Skeletal muscle tissue (tissue), 3 donors: ENCODE measurements at regions not wholly inside any gene's neighbourhood (a gene's known extent, or its start where the extent isn't known, plus 50 kb on each side); places are given as distances from the start of the nearest gene placed in this dataset.

Experiments
- H3K27ac ChIP-seq: one replicate; pipeline ENCODE4 v1.7.0; 2013; ENCODE audit warnings: mild to moderate bottlenecking, low read depth, low read length, inconsistent platforms
- H3K27me3 ChIP-seq, 3 donors: one replicate each; pipeline ENCODE4 v1.7.0; 2013; ENCODE audit warnings: low read length in 3 of 3; ENCODE audit not compliant: control insufficient read depth in 3 of 3, insufficient read depth in 3 of 3
- H3K36me3 ChIP-seq, 3 donors: one replicate each; pipeline ENCODE4 v1.7.0; 2013; ENCODE audit warnings: low read length in 3 of 3; ENCODE audit not compliant: control insufficient read depth in 3 of 3, insufficient read depth in 3 of 3
- H3K4me1 ChIP-seq, 3 donors: one replicate each; pipeline ENCODE4 v1.7.0; 2013; ENCODE audit warnings: low read length in 3 of 3, mild to moderate bottlenecking in 3 of 3; ENCODE audit not compliant: control insufficient read depth in 3 of 3, insufficient read depth in 3 of 3
- H3K4me3 ChIP-seq, 3 donors: one replicate each; pipeline ENCODE4 v1.7.0; 2013; ENCODE audit warnings: low read length in 3 of 3
- H3K9ac ChIP-seq, 3 donors: one replicate each; pipeline ENCODE4 v1.7.0; 2013; ENCODE audit warnings: low read length in 3 of 3, mild to moderate bottlenecking in 3 of 3, moderate library complexity in 2 of 3, low read depth in 1 of 3
- H3K9me3 ChIP-seq, 3 donors: one replicate each; pipeline ENCODE4 v1.7.0; 2013; ENCODE audit warnings: low read length in 3 of 3; ENCODE audit not compliant: control insufficient read depth in 3 of 3
- donor health status: Osteomylitis.

DNA sequence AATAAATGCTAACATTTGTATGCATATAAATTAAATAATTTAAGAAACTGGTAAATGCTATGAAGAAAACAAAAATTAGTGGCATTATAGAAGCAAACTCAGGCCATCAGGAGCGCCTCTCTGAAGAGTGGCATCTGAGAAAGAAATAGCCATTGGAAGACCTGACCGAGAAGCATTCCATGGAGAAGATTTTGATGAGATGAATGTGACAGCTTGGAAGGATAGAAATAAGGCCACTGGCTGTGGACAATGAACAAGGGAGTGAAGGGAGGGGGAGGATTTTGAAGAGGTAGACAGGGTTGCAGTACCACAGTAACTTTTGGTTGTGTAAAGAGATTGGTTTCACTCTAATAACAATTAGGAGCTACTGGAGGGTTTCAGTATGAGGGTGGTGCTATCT, 436.7 kb downstream of the CCSER2 start:
- Histone ChIP-seq H3K9me3 (no peaks in the 10 kb centered on the region), H3K4me1 (no peaks in the 10 kb centered on the region), H3K4me3 (no peak overlapping the region), H3K9ac (no peak overlapping the region), H3K27me3 (no peaks in the 10 kb centered on the region), H3K36me3 (no peaks in the 10 kb centered on the region), H3K27ac (no peak overlapping the region)

DNA sequence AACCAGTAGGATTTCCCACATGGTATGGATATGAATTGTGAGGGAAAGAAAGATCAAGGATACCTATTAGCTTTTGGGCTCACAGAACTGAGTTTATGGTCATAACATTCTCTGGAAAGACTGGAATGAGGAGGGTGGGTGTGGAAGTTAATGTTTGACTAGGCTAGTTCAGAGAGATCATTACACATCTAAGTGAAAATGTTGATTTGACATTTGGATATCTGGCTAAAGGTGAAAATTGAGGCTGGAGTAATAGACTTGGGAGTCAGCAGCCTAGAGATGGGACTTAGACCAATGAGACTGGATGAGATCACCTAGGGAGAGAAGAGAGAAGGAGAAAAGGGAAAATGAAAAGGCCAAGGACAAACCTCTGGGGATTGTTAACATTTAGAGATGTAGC, 437.3 kb downstream of the CCSER2 start:
- no peaks in the 10 kb centered on the region for H3K36me3 ChIP-seq

DNA sequence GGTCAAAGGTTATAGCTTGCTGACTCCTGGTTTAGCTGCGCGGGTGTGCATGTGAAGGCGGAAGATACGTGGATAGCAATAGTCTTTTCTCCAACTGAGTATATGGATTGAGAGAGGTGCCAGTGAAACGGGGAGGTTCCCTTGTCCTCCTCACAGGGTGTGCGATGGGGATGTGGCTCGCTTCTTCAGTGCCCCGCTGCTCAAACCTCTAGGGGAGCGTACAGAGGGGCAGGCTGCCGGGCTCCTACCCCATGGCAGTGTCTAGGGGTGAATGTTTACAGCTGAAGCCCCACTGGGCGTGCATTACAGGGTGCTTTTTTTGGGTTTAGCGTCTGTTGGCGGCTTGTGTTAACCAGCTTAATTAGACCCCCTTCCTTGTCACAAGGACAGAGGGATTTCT, 438.5 kb downstream of the CCSER2 start:
- H3K9me3 ChIP-seq: no peaks in the 10 kb centered on the region
- H3K4me1 ChIP-seq: no peaks in the 10 kb centered on the region
- H3K27ac ChIP-seq: no peak overlapping the region
- H3K9ac ChIP-seq: no peak overlapping the region
- H3K27me3 ChIP-seq: no peaks in the 10 kb centered on the region
- H3K36me3 ChIP-seq: no peaks in the 10 kb centered on the region
- no peak overlapping the region for H3K4me3 ChIP-seq

More for the DNA sequence above, 437.3 kb downstream of the CCSER2 start:
- H3K9me3 ChIP-seq: no peaks in the 10 kb centered on the region
- H3K4me3 ChIP-seq: no peak overlapping the region
- H3K27me3 ChIP-seq: no peaks in the 10 kb centered on the region
- H3K4me1 ChIP-seq: no peaks in the 10 kb centered on the region
- no peak overlapping the region for H3K27ac ChIP-seq
- no peak overlapping the region for H3K9ac ChIP-seq

DNA sequence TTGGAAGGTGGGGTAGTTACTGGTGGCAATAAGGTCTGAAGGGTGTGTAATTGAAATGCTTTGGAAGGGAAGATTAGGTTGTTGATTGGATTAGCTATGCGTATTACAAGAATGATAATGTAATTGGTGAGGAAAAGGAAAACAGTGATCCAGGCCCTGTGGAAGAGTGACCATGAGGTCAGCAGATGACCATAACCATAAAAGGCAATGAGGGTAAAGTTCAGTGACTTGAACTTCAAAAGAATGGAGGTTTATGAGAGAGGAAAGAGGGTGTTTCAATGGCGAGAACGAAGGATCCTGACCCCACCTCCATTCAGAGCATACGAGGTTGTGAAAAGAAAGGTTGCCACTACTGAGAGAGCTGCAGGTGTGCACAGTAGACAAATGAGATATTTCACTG, 439.7 kb downstream of the CCSER2 start:
- no peak overlapping the region for H3K4me3 ChIP-seq
- H3K27me3 ChIP-seq: no peaks in the 10 kb centered on the region
- no peak overlapping the region for H3K27ac ChIP-seq
- H3K9ac ChIP-seq: no peak overlapping the region
- no peaks in the 10 kb centered on the region for H3K4me1 ChIP-seq
- H3K9me3 ChIP-seq: no peaks in the 10 kb centered on the region
- no peaks in the 10 kb centered on the region for H3K36me3 ChIP-seq

DNA sequence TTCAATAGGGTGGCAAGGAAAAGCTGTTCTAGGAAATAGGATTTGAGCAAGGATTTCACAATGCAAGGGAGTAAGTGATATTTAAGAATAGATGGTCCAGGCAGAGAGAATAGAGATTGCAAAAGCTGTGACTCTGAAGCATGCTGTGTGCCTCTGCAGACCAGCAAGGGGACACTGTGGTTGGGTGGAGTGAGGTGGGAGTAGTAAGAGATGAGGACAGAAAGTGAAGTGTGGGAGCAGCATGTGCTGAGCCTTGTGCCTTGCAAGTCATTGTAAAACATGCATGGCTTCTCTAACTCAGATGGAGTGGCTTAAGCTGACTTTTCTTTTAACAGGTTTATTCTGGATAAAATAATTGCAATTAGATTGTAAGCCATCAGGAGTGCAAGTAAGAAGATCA, 442.4 kb downstream of the CCSER2 start:
- Histone ChIP-seq H3K4me3 (no peak overlapping the region), H3K36me3 (no peaks in the 10 kb centered on the region), H3K4me1 (no peaks in the 10 kb centered on the region), H3K27me3 (no peaks in the 10 kb centered on the region), H3K9me3 (no peaks in the 10 kb centered on the region), H3K9ac (no peak overlapping the region), H3K27ac (no peak overlapping the region)

DNA sequence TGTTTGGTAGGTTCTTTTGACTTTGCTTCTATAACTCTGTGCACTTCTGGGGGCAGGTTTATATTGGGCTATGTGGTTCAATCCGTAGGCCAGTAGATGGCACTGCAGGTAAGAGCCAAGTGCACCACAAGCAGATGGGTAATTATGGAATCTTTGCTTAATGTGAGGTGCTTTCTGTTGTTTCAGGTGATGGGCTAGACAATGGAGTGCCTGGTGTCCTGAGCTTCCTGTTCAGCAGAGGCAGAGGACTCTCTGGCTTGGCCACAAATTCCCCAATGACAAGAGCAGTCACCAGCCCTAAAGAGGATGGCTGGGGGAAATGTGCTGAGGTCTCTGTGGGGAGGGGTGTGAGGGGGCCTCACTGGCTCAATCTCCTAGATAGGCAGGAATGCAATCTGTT, 455.0 kb downstream of the CCSER2 start:
- Histone ChIP-seq H3K4me1 (no peaks in the 10 kb centered on the region), H3K4me3 (no peak overlapping the region), H3K27ac (no peak overlapping the region), H3K9ac (no peak overlapping the region), H3K27me3 (no peaks in the 10 kb centered on the region), H3K36me3 (no peaks in the 10 kb centered on the region), H3K9me3 (no peaks in the 10 kb centered on the region)

DNA sequence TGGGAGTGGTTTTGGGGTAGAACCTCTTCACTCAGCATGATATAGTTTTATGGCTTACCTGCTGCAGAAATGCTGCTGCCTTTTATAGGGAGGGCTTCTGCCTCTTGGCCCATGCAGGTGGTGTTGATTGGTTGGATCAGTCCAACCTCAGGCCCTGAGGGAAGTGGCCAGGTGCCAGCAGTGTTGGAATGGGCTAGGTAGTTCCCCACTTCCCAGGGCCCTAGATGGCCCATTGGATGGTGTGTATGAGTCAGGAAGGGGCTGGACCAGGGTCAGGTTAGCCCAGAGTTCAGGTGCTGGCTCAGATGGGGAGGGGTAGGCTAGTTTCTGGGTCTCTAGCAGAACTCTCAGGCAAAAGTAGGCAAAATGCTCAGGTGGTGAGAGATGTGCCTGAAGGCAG, 455.5 kb downstream of the CCSER2 start:
- Histone ChIP-seq H3K36me3 (no peaks in the 10 kb centered on the region), H3K9ac (no peak overlapping the region), H3K4me3 (no peak overlapping the region), H3K9me3 (no peaks in the 10 kb centered on the region), H3K4me1 (no peaks in the 10 kb centered on the region), H3K27me3 (no peaks in the 10 kb centered on the region), H3K27ac (no peak overlapping the region)

DNA sequence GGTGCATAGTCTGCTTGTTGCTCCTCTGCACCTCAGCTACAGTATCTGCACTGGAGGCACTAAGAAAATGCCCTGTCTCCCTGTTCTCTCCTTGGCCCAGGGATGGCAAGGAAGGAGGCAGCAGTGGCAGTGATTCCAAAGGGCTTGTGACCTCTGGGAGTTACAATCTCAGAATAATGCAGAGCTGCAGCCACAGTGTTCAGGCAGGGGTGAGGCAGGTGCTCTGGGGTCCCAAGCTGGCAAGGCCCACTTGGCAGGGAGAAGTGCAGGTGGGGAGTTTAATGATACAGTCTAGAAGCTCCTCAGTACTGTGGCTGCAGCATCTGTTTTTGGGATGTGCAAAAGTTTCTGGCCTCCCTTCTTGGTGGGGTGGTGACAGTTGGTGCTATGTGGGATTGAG, 456.4 kb downstream of the CCSER2 start:
- no peak overlapping the region for H3K27ac ChIP-seq
- H3K4me3 ChIP-seq: no peak overlapping the region
- H3K27me3 ChIP-seq: no peaks in the 10 kb centered on the region
- no peaks in the 10 kb centered on the region for H3K36me3 ChIP-seq
- H3K9ac ChIP-seq: no peak overlapping the region
- no peaks in the 10 kb centered on the region for H3K9me3 ChIP-seq
- H3K4me1 ChIP-seq: no peaks in the 10 kb centered on the region

DNA sequence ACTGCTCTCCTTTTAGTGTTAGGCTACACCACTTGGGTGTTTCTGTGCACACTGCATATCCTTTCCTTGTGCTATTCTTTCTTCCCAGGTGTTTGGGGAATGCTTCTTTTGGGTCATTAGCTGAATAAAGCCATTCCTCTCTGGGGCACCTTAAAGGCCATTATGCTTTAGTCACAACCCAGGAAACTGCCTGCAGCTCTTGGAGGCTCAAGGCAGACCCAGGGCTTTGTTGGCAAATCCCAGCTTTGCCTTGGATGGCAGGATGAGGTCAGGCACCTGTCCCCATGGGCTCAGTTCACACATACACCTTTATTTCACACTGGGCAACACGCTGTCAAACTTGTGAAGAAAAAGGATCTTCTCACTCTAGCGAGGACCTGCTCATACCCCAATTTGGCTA, 460.6 kb downstream of the CCSER2 start:
- no peaks in the 10 kb centered on the region for H3K27me3 ChIP-seq
- H3K27ac ChIP-seq: no peak overlapping the region
- H3K9ac ChIP-seq: no peak overlapping the region
- H3K9me3 ChIP-seq: no peaks in the 10 kb centered on the region
- no peaks in the 10 kb centered on the region for H3K36me3 ChIP-seq
- H3K4me3 ChIP-seq: no peak overlapping the region
- H3K4me1 ChIP-seq: no peaks in the 10 kb centered on the region

DNA sequence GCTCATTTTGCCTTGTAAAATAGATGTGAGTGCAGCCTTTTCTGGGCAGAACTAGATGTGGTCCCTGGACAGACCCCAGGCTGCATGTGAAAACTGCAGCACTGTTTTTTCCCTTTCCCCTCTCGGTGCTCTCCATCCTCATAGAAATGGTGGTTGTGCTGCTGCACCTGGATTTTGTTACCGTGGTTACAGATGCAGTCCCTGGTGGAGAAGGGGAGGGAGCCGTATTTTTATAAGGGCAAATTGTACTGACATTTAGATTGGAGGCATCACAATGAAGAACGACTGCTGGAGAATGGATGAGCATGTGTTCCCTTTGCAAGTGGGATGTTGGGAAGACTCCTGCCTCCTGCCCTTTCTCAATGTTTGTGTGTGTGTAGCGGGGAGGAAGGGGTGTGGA, 469.9 kb downstream of the CCSER2 start:
- Histone ChIP-seq H3K4me3 (no peak overlapping the region), H3K4me1 (no peaks in the 10 kb centered on the region), H3K27ac (no peak overlapping the region), H3K36me3 (no peaks in the 10 kb centered on the region), H3K9ac (no peak overlapping the region), H3K9me3 (no peaks in the 10 kb centered on the region), H3K27me3 (peaks cover 0 to 3% (median 0%) of the 10 kb centered on the region in 3 donors)

DNA sequence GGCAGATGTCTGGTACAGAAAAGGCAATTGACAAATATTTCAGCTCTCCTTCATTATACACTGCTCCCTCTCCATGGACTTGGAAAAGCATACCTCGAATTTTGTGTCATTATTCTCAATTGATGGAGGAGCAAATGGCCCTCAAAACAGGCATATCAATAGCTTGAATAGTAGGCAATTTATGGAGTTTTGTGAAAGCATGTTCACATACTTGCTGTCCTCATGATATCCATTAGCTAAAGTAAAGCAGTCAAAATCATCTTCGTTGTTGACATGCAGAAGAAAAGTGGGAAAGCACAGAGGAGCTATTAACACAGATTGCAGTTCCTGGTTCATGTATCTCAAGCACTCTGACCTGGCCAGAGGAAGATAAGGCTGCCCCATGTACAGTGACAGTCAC, 472.8 kb downstream of the CCSER2 start:
- Histone ChIP-seq H3K36me3 (no peaks in the 10 kb centered on the region), H3K27ac (no peak overlapping the region), H3K4me1 (no peaks in the 10 kb centered on the region), H3K27me3 (peaks cover 0 to 3% (median 0%) of the 10 kb centered on the region in 3 donors), H3K4me3 (no peak overlapping the region), H3K9me3 (no peaks in the 10 kb centered on the region), H3K9ac (no peak overlapping the region)
